ENCODE measurements at regions not wholly inside any gene's neighbourhood (a gene's known extent, or its start where the extent isn't known, plus 50 kb on each side); places are given as distances from the start of the nearest gene placed in this dataset.

DNA sequence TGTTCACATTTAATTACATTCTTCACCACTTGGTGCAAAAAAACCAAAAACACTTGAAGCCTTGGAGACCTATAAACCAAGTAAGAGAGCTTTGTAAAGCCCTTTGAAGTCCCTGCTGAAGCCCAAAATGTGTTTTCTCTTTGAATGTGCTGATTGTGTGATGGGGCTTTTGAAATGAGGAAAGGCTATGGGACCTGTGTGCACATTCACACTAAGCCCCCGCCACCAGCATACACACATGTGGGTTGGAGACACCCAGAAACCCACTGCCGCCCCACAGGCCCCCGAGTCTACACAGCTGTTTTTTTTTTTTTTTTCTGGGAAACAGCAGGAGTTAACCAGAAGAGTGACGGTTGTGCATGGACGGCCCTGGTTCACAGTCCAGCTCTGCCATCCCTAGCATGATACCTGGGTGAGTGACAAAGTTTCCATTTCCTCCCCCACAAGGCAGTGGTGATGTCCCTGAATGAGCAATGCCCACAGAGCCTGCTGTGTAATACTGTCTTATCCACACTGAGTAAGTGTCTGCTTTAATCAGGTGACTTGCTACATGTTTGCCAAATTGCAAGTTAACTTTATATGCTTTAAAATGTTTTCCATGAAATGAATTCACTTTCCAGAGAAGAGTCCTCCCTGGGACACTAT lies 154.6 kb upstream of the GDF10 start:
- Mint-ChIP-seq H3K27me3 (ENCODE audit: low read depth) (peaks cover 16% of the 10 kb centered on the region), H3K4me1 (peaks cover 6% of the 10 kb centered on the region), H3K9me3 (no peaks in the 10 kb centered on the region), H3K36me3 (ENCODE audit: low read depth) (no peaks in the 10 kb centered on the region), H3K4me3 (no peak overlapping the region), H3K27ac (no peak overlapping the region)
- TF ChIP-seq, protein P1, sequence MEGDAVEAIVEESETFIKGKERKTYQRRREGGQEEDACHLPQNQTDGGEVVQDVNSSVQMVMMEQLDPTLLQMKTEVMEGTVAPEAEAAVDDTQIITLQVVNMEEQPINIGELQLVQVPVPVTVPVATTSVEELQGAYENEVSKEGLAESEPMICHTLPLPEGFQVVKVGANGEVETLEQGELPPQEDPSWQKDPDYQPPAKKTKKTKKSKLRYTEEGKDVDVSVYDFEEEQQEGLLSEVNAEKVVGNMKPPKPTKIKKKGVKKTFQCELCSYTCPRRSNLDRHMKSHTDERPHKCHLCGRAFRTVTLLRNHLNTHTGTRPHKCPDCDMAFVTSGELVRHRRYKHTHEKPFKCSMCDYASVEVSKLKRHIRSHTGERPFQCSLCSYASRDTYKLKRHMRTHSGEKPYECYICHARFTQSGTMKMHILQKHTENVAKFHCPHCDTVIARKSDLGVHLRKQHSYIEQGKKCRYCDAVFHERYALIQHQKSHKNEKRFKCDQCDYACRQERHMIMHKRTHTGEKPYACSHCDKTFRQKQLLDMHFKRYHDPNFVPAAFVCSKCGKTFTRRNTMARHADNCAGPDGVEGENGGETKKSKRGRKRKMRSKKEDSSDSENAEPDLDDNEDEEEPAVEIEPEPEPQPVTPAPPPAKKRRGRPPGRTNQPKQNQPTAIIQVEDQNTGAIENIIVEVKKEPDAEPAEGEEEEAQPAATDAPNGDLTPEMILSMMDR (IDR thresholded peaks at IDR 0.05; ENCODE audit: unreplicated experiment in 3 of 3): no peak

DNA sequence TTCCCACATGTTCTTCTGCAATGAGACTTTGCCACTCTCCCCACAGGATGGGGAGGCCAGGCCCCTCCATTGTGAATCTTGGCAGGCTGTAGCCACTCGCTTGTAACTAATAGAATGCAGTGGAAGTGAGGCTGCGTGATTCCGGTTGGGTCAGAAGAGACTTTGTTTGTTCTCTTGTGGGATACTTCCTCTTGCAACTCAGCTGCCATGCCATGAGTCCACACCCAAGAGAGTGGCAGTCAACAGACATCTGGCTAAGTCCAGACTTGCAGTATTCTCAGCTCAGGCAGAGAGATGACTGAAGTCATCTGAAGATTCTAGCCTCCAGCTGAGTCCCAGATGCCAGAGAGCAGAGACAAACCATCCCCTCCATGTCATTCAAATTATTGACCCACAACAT lies 153.4 kb upstream of the GDF10 start:
- TF ChIP-seq, protein P1 (IDR thresholded peaks at IDR 0.05; ENCODE audit: unreplicated experiment in 3 of 3): no peak
- Mint-ChIP-seq H3K4me3 (no peak overlapping the region), H3K27me3 (ENCODE audit: low read depth) (peaks cover 12% of the 10 kb centered on the region), H3K36me3 (ENCODE audit: low read depth) (no peaks in the 10 kb centered on the region), H3K4me1 (no peaks in the 10 kb centered on the region), H3K9me3 (no peaks in the 10 kb centered on the region), H3K27ac (no peak overlapping the region)

DNA sequence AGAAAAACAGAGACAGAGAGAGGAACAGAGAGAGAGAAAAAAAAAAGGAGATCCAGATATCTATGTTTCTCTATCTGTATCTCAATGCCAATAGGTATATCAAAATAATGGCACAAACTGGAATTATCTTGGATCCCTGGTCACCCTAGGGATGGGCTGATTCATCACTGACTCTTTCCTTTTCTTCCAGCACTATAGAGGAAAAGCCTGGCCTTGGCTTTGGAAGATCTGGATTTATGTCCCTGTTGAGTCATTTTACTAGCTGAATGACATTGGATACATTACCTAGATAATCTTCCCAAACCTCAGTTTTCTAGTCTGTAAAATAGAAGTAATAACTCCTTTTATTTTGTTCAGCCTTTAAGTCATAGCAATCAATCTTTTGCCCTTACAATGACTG lies 152.8 kb upstream of the GDF10 start:
- H3K27me3 Mint-ChIP-seq (ENCODE audit: low read depth): peaks cover 6% of the 10 kb centered on the region
- no peak overlapping the region for H3K27ac Mint-ChIP-seq
- TF ChIP-seq, protein P1 (IDR thresholded peaks at IDR 0.05; ENCODE audit: unreplicated experiment in 3 of 3): no peak
- no peaks in the 10 kb centered on the region for H3K36me3 Mint-ChIP-seq (ENCODE audit: low read depth)
- H3K4me3 Mint-ChIP-seq: no peak overlapping the region
- H3K9me3 Mint-ChIP-seq: no peaks in the 10 kb centered on the region
- H3K4me1 Mint-ChIP-seq: no peaks in the 10 kb centered on the region

DNA sequence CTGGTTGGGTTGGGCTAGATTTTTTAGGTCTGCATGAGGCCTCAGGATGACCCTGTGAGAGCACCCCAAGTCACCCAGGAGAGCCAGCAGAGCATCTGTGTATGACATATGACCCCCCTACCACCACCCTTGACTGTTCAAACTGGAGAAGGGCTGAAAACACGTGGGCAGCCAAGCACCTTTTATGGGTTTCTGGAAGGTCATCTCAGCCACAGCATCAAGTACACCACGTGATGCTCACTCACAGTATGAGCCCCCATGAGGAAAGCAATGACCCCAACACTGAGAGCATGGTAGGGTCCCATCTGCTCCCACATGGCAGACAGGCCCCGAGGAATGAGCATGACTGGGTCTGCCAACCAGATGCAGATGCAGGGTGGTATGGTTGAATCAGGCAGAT lies 149.4 kb upstream of the GDF10 start:
- TF ChIP-seq, protein P1 (IDR thresholded peaks at IDR 0.05; ENCODE audit: unreplicated experiment in 3 of 3): no peak
- H3K36me3 Mint-ChIP-seq (ENCODE audit: low read depth): no peaks in the 10 kb centered on the region
- H3K27ac Mint-ChIP-seq: no peak overlapping the region
- no peak overlapping the region for H3K4me3 Mint-ChIP-seq
- H3K4me1 Mint-ChIP-seq: no peaks in the 10 kb centered on the region
- H3K27me3 Mint-ChIP-seq (ENCODE audit: low read depth): no peaks in the 10 kb centered on the region
- peaks cover 18% of the 10 kb centered on the region for H3K9me3 Mint-ChIP-seq

DNA sequence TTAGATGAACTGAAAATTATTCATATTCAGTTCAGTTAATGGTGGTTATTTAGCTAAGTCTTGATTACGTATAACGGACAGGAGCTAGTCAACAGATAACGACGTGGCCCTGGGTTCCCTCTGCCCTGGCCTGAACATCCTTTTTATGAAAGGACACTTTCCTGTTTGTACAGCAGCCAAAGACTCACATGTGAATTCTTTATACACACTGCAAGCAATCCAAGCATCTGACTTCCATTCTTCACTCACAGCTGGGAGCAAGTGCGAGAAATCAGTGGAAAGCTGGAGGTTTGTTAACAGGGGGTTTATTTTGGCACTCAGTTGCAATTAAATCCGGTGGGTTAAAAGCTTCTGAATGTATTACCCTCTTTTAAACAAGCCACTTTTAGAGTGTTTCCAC lies 148.1 kb upstream of the GDF10 start:
- H3K36me3 Mint-ChIP-seq (ENCODE audit: low read depth): no peaks in the 10 kb centered on the region
- TF ChIP-seq, protein P1 (IDR thresholded peaks at IDR 0.05; ENCODE audit: unreplicated experiment in 3 of 3): no peak
- no peaks in the 10 kb centered on the region for H3K27me3 Mint-ChIP-seq (ENCODE audit: low read depth)

DNA sequence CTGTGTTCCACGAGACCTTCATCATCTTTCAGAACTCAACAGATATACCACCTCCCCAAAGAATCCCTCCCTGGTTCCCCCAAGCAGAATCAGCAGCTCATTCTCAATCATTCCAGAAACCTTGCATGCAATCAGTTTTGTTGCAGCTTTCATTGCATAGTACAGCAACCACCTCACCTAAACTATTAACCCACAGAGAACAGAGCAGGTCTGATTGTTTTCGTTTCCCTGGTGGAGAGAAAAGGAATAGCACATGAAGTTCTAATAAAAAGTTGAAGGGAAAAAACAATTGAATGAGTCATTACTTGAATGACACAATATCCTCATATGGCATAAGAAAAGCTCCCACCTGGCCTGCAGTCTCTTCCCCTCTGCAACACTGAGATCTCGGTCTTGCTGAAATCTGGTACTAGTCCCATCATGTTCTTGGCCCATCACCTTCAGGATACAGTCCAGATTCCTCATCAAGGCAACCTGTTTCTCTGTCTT lies 147.1 kb upstream of the GDF10 start:
- H3K27ac Mint-ChIP-seq: no peak overlapping the region
- H3K4me1 Mint-ChIP-seq: no peaks in the 10 kb centered on the region
- peaks cover 33% of the 10 kb centered on the region for H3K9me3 Mint-ChIP-seq
- TF ChIP-seq, protein P1 (IDR thresholded peaks at IDR 0.05; ENCODE audit: unreplicated experiment in 3 of 3): peak in 2 of 3 experiments; percentile 19 to 30
- H3K4me3 Mint-ChIP-seq: no peak overlapping the region
- H3K36me3 Mint-ChIP-seq (ENCODE audit: low read depth): no peaks in the 10 kb centered on the region
- H3K27me3 Mint-ChIP-seq (ENCODE audit: low read depth): no peaks in the 10 kb centered on the region

More for the DNA sequence above, 148.1 kb upstream of the GDF10 start:
- Mint-ChIP-seq H3K4me3 (no peak overlapping the region), H3K27ac (no peak overlapping the region), H3K9me3 (peaks cover 28% of the 10 kb centered on the region), H3K4me1 (no peaks in the 10 kb centered on the region)
